HG02938 (cell line): ENCODE measurements at regions not wholly inside any gene's neighbourhood (a gene's known extent, or its start where the extent isn't known, plus 50 kb on each side); places are given as distances from the start of the nearest gene placed in this dataset.

Experiments used
- ATAC-seq: cut with Tn5 transposase; IDR thresholded peaks from one replicate; pipeline ENCODE4 v1.9.1; 2021; ENCODE audit warnings: mild to moderate bottlenecking, moderate library complexity; ENCODE audit not compliant: unreplicated experiment

- ATAC-seq, result no peak
Measured at GRCh38 chr5:68554571-68555279, 339.2 kb downstream of the PIK3R1 start.

GRCh38 chr5:68555907-68556681 lies 340.5 kb downstream of the PIK3R1 start:
- ATAC-seq, result no peak

- ATAC-seq, result no peak
Measured at GRCh38 chr5:68557162-68557936, 341.8 kb downstream of the PIK3R1 start.

- no peak for ATAC-seq
Measured at GRCh38 chr5:68562308-68562707, 346.8 kb downstream of the PIK3R1 start.

GRCh38 chr5:68565427-68565826 lies 349.9 kb downstream of the PIK3R1 start:
- ATAC-seq, result peak; percentile 67

- ATAC-seq, result no peak
Measured at GRCh38 chr5:68576805-68577204, 361.2 kb downstream of the PIK3R1 start.

GRCh38 chr5:68582284-68582683 lies 366.7 kb downstream of the PIK3R1 start:
- no peak for ATAC-seq

- ATAC-seq, result no peak
Measured at GRCh38 chr5:68587171-68587570, 371.6 kb downstream of the PIK3R1 start.

GRCh38 chr5:68591850-68592249 lies 376.3 kb downstream of the PIK3R1 start:
- no peak for ATAC-seq

GRCh38 chr5:68592351-68592750 lies 376.8 kb downstream of the PIK3R1 start:
- ATAC-seq, result no peak

GRCh38 chr5:68593211-68593671 lies 377.7 kb downstream of the PIK3R1 start:
- no peak for ATAC-seq

- ATAC-seq, result no peak
Measured at GRCh38 chr5:68612972-68613371, 397.4 kb downstream of the PIK3R1 start.

- ATAC-seq, result no peak
Measured at GRCh38 chr5:68618501-68618900, 402.9 kb downstream of the PIK3R1 start.

- ATAC-seq, result no peak
Measured at GRCh38 chr5:68627001-68627400, 411.4 kb downstream of the PIK3R1 start.

GRCh38 chr5:68628082-68628814 lies 412.7 kb downstream of the PIK3R1 start:
- ATAC-seq, result no peak

- ATAC-seq, result no peak
Measured at GRCh38 chr5:68630354-68630753, 414.8 kb downstream of the PIK3R1 start.

GRCh38 chr5:68631884-68632283 lies 416.3 kb downstream of the PIK3R1 start:
- ATAC-seq, result no peak

GRCh38 chr5:68641211-68641610 lies 425.7 kb downstream of the PIK3R1 start:
- no peak for ATAC-seq

GRCh38 chr5:68643064-68643463 lies 427.5 kb downstream of the PIK3R1 start:
- no peak for ATAC-seq

GRCh38 chr5:68644971-68645370 lies 429.4 kb downstream of the PIK3R1 start:
- ATAC-seq, result peak; percentile 99

GRCh38 chr5:68646144-68646543 lies 430.6 kb downstream of the PIK3R1 start:
- no peak for ATAC-seq
